Amygdala (tissue), 56 donors: ENCODE measurements at regions not wholly inside any gene's neighbourhood (a gene's known extent, or its start where the extent isn't known, plus 50 kb on each side); places are given as distances from the start of the nearest gene placed in this dataset.

Experiments
- DNase-seq, 56 donors: peaks; one replicate each; lab custom pipeline; 2025; lab: John Stamatoyannopoulos, UW

- DNase-seq, result peak in 2 of 56 donors; percentile 8 to 30
Observed at GRCh38 chr12:107339487-107339886, 246.1 kb upstream of the CRY1 start.

GRCh38 chr12:107339932-107340331 is 246.6 kb upstream of the CRY1 start:
- no peak for DNase-seq

GRCh38 chr12:107340898-107341297 is 247.5 kb upstream of the CRY1 start:
- no peak for DNase-seq

GRCh38 chr12:107344035-107344808 is 250.9 kb upstream of the CRY1 start:
- no peak for DNase-seq

DNA sequence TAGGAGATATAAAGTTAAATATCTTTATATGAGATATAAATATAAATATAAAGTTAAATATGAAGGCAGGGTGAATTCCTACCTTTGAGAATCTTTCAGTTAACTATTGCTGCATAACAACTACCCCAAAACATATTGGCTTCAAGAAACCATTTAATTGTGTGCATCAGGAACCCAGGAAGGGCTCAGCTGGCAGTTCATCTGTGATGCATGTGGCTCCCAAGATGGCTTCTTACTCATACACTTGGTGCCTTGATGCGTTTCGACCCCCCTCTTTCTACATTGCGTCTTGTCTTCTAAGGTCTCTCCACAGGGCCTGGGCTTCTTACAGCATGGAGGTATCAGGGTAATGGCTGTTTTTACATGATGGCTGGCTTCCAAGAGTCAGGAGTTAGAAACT is 253.9 kb upstream of the CRY1 start:
- DNase-seq, result no peak

GRCh38 chr12:107349008-107349747 is 255.8 kb upstream of the CRY1 start:
- peak in 18 of 56 donors; percentile 1 to 41 (median 6) for DNase-seq

- no peak for DNase-seq
Observed at GRCh38 chr12:107349839-107350238, 256.5 kb upstream of the CRY1 start.

DNA sequence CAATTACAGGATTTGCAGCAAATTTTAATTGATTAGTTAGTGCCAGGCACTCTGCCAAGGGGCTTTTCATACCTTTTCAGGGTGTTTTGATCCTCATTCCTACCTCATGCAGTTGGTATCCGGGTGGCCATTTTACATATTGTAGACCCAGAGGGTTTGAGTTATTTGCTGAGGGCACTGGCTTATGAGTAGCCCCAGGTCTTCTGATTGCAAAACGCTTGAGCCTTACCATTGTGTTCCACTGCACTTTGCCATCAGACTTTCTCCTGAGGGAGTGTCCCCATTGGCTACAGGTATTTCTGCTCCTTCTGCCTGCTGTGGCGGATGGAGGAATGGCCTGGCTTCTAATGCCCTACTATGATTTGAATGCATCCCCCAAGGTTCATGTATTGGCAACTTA is 257.8 kb upstream of the CRY1 start:
- no peak for DNase-seq

DNA sequence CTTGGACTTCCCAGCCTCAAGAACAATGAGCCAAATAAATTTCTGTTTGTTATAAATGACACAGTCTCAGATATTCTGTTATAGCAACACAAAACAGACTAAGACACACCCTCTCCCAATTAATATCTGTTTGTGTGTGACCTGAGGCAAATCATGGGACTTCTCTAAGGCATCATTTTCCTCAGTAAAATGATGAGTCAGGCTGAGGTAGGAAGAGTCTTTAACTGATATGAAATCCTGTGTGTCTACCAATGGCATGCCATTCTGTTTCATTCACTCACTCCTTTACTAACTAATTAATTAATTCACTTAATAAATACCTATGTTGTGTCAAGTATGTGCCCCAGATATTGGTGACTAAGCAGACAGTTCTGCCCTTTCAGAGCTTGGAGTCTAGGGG is 258.4 kb upstream of the CRY1 start:
- no peak for DNase-seq

DNA sequence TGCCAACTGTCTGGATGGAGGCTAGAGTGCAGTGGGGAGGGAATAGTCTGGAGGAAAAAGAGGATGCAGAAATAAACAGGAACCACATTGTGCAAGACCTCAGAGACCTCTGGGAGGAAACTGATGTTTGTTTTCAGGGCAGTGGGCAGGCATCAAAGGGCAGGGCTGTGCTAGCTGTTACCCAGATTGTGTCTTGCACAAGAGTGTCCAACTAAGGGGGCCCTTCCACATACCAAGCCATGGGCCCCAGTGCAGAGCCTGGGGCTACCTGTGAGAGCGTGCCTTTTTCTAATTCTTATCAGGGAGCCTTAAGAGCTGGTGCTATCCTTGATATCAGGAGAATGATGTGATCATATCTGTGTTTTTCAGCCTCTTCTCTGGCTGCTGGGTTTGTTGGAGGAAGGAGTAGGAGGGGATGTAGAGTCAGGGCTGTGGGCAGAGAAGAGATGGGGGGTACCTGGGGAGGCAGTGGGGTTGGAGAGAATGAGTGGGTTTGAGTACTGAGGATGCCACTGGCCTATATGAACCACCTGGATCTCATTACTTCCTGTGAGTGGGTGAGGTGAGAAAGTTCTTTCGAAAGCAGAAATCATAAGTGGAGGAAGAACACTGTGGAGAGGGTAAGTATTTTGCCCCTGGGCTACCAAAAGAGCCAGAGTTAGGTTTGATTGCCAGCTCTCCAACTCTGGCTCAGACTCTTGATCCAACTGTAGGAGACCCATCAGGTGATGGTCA is 259.2 kb upstream of the CRY1 start:
- DNase-seq, result peak in 1 of 56 donors; percentile 1

- DNase-seq, result no peak
Observed at GRCh38 chr12:107353312-107353711, 260.0 kb upstream of the CRY1 start.

DNA sequence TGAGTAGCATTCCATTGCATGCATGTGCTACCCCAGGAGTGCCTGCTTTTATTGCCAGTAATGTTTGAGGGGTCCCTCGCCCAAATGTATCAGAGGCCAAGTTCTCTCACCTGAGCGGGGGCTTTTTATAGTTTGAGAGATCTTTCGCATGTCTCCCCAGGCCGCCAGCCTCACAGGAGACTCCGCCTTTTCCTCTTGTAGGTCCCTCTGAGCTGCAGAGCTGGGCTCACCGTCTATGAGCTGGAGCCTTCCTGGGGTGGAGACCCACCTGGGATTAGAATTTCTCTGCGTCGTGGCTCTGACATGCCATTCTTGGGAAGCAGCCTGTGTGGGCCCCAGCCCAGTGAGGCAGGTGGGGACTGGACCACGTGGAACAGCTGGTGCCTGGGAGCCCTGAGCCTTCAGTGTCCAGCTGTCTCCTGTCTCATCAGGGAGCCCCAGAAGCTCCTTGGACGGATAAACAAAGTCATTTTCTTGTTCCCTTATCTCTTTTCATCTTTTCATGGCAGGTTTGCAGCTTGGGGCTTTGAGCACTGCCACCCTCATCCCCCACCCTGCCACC is 261.7 kb upstream of the CRY1 start:
- no peak for DNase-seq

DNA sequence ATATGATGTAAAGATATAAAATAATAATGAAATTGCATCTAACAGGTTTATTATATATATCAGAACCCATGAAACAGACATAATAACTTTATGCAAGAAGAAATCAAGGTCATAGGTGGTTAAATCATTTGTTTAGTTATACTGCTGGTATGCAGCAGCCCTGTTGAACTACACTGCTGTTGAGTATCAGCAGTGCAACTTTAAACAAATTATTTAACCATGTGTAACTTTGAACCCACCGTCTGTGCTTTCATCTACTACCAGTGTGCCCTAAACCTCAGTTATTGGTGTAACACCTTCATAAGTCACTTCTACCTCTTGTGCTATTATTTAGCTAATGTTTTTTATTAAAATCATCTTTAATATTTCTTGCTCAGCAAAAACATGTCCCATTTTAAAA is 262.3 kb upstream of the CRY1 start:
- no peak for DNase-seq

GRCh38 chr12:107356266-107356936 is 263.1 kb upstream of the CRY1 start:
- peak in 1 of 56 donors; percentile 5 for DNase-seq

- DNase-seq, result no peak
Observed at GRCh38 chr12:107356937-107357295, 263.6 kb upstream of the CRY1 start.

GRCh38 chr12:107359382-107359781 is 266.0 kb upstream of the CRY1 start:
- no peak for DNase-seq

- DNase-seq, result no peak
Observed at GRCh38 chr12:107360033-107360432, 266.7 kb upstream of the CRY1 start.

DNA sequence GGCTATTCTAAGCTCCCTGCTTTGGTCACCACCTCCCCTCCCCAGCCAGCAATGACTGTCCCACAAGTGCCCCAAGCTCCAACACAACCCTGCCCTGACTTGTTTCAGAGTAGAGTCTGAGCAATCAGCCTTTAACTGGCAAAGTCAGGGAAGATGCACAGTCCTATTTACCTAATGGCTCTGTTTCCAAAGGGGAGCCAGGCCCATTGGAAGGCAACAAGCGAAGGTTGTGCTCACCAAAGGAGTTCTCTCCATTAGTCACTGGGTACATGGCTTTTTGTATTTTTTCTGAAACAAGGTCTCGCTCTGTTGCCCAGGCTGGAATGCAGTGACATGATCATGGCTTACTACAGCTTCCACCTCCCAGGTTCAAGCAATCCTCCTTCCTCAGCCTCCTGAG is 267.1 kb upstream of the CRY1 start:
- DNase-seq, result no peak

DNA sequence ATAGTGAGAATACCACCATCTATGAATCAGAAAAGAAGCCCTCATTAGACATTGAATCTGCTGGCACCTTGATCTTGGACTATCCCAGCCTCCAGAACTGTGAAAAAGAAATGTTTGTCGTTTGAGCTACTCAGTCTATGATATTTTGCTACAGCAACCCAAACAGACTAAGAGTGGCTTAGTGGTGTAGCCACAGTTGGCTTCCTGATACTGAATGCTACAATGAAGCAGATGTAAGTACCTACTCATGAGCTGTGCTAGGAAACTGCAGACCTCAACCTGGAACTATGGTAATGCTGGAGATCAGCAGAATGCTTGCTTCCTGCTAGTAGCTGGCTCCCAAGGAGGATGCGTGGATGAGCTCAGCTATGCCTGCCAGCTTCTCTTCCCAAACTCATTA is 268.6 kb upstream of the CRY1 start:
- no peak for DNase-seq

DNA sequence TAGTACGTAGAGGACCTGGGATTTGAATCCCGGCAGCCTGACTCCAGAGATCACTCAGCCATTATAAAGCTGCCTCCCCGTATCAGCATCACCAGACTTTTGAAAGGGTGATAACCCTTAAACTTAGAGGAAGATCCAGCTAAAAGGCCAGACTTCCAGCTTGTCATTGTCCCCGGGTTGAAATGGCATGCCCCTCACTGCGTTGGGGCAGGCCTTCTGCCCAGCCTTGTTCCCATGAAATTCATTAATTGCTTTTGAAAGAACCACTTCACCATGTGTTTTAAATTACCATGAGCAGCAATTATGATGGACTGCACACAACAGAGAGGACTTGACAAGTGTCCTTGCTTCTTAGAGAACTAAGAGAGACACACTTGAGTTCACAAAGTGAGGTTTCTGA is 269.6 kb upstream of the CRY1 start:
- no peak for DNase-seq
